Natural killer cell (primary cell): ENCODE measurements at regions not wholly inside any gene's neighbourhood (a gene's known extent, or its start where the extent isn't known, plus 50 kb on each side); places are given as distances from the start of the nearest gene placed in this dataset.

ENCODE experiments used
- ATAC-seq, 3 donors: fragments of 150-1000 bp in 2 of 3; fragments of 200-7000 bp in 1 of 3; cut with Tn5 transposase; 1 replicate in 1 of 3; 2 replicates in 2 of 3; pipeline ENCODE4 v1.10.0; 2021; ENCODE audit warnings: mild to moderate bottlenecking in 2 of 3, moderate library complexity in 2 of 3
- DNase-seq, 2 donors: peaks; one replicate each; pipeline versions ENCODE4 v3.0.0 to v3.0.0-alpha.2; 2013 to 2021; ENCODE audit warnings: mixed read lengths in 1 of 2
- H3K27ac ChIP-seq: one replicate; pipeline ENCODE4 v1.5.1; 2013; ENCODE audit warnings: mild to moderate bottlenecking, low read length
- H3K27me3 ChIP-seq: one replicate; pipeline ENCODE4 v1.6.1; 2013; ENCODE audit warnings: low read length; ENCODE audit not compliant: control insufficient read depth, insufficient read depth
- H3K36me3 ChIP-seq: one replicate; pipeline ENCODE4 v1.6.1; 2013; ENCODE audit warnings: low read length; ENCODE audit not compliant: control insufficient read depth, insufficient read depth
- H3K4me1 ChIP-seq: one replicate; pipeline ENCODE4 v1.6.1; 2013; ENCODE audit warnings: low read length; ENCODE audit not compliant: control insufficient read depth, insufficient read depth
- H3K4me3 ChIP-seq: one replicate; pipeline ENCODE4 v1.5.1; 2013; ENCODE audit warnings: low read length
- H3K9me3 ChIP-seq: one replicate; pipeline ENCODE4 v1.6.1; 2013; ENCODE audit warnings: low read length; ENCODE audit not compliant: control insufficient read depth, insufficient read depth
- H3K27ac Mint-ChIP-seq, 2 donors: one replicate each; pipeline ENCODE4 v1.8.0; 2022; ENCODE audit warnings: mild to moderate bottlenecking in 2 of 2, mixed read lengths in 2 of 2, moderate library complexity in 1 of 2
- H3K27me3 Mint-ChIP-seq, 2 donors: one replicate each; pipeline ENCODE4 v1.8.0; 2022; ENCODE audit warnings: low read depth in 2 of 2, mixed read lengths in 2 of 2
- H3K36me3 Mint-ChIP-seq: one replicate; pipeline ENCODE4 v1.8.0; 2022; ENCODE audit warnings: mixed read lengths
- H3K4me1 Mint-ChIP-seq, 2 donors: one replicate each; pipeline ENCODE4 v1.8.0; 2022; ENCODE audit warnings: mixed read lengths in 2 of 2
- H3K4me3 Mint-ChIP-seq: one replicate; pipeline ENCODE4 v1.8.0; 2022; ENCODE audit warnings: mild to moderate bottlenecking, moderate library complexity, mixed read lengths
- H3K9me3 Mint-ChIP-seq, 2 donors: one replicate each; pipeline ENCODE4 v1.8.0; 2022; ENCODE audit warnings: mixed read lengths in 2 of 2
- CTCF ChIP-seq: fragments of 200-600 bp; IDR thresholded peaks from one replicate; pipeline ENCODE4 v1.8.0; 2022; ENCODE audit warnings: antibody characterized with exemption
- WGBS: methylation state at CpG from one replicate; pipeline ENCODE4 v1.1.7; 2013; ENCODE audit warnings: missing lambda C conversion rate; ENCODE audit not compliant: insufficient coverage; 5-methylcytosine and 5-hydroxymethylcytosine counted together
- intact Hi-C: fragments of 100-400 bp; cut with micrococcal nuclease; formaldehyde crosslinking; loops from one replicate; pipeline ENCODE4 v1.14.2; 2022

- no peak for ATAC-seq
- no peaks in the 10 kb centered on the region for H3K4me1 ChIP-seq
- H3K9me3 ChIP-seq: no peaks in the 10 kb centered on the region
- Mint-ChIP-seq H3K27me3 (peaks cover 8 to 10% of the 10 kb centered on the region in 2 donors), H3K36me3 (no peaks in the 10 kb centered on the region), H3K27ac (no peak overlapping the region), H3K4me3 (no peak overlapping the region), H3K9me3 (peaks cover 0 to 3% of the 10 kb centered on the region in 2 donors), H3K4me1 (no peaks in the 10 kb centered on the region)
- 95% methylated on average over 7 of the region's 7 CpGs for WGBS
- no peaks in the 10 kb centered on the region for H3K27me3 ChIP-seq
- DNase-seq: no peak
- TF ChIP-seq CTCF: no peak
- H3K4me3 ChIP-seq: no peak overlapping the region
- no peaks in the 10 kb centered on the region for H3K36me3 ChIP-seq
- intact Hi-C loops: no loop called here
- H3K27ac ChIP-seq: no peak overlapping the region
These were observed 845.9 kb upstream of the SALL3 start for GRCh38 chr18:78133729-78134128.

- Histone ChIP-seq H3K36me3 (no peaks in the 10 kb centered on the region), H3K27ac (no peak overlapping the region), H3K9me3 (no peaks in the 10 kb centered on the region), H3K27me3 (no peaks in the 10 kb centered on the region), H3K4me1 (no peaks in the 10 kb centered on the region), H3K4me3 (no peak overlapping the region)
- Mint-ChIP-seq H3K9me3 (peaks cover 0 to 3% of the 10 kb centered on the region in 2 donors), H3K27me3 (peaks cover 10 to 16% of the 10 kb centered on the region in 2 donors), H3K36me3 (no peaks in the 10 kb centered on the region), H3K4me3 (no peak overlapping the region), H3K4me1 (no peaks in the 10 kb centered on the region), H3K27ac (no peak overlapping the region)
- no peak for TF ChIP-seq CTCF
- ATAC-seq (no peak), DNase-seq (no peak)
- intact Hi-C loops: no loop called here
- WGBS: 52% methylated on average over 5 of the region's 6 CpGs
These were observed 842.6 kb upstream of the SALL3 start for GRCh38 chr18:78136986-78137385.

GRCh38 chr18:78138983-78139496 is 840.6 kb upstream of the SALL3 start:
- TF ChIP-seq CTCF: no peak
- H3K27me3 ChIP-seq: no peaks in the 10 kb centered on the region
- intact Hi-C loops: no loop called here
- no peak overlapping the region for H3K27ac ChIP-seq
- Mint-ChIP-seq H3K4me3 (no peak overlapping the region), H3K27ac (no peak overlapping the region), H3K9me3 (peaks cover 0 to 3% of the 10 kb centered on the region in 2 donors), H3K36me3 (no peaks in the 10 kb centered on the region), H3K4me1 (no peaks in the 10 kb centered on the region), H3K27me3 (peaks cover 10 to 16% of the 10 kb centered on the region in 2 donors)
- DNase-seq (no peak), ATAC-seq (no peak)
- H3K4me3 ChIP-seq: no peak overlapping the region
- no peaks in the 10 kb centered on the region for H3K9me3 ChIP-seq
- no peaks in the 10 kb centered on the region for H3K4me1 ChIP-seq
- H3K36me3 ChIP-seq: no peaks in the 10 kb centered on the region
- WGBS: 55% methylated on average over 11 of the region's 11 CpGs

GRCh38 chr18:78140294-78140693 is 839.3 kb upstream of the SALL3 start:
- Mint-ChIP-seq H3K36me3 (no peaks in the 10 kb centered on the region), H3K9me3 (peaks cover 0 to 3% of the 10 kb centered on the region in 2 donors), H3K4me3 (no peak overlapping the region), H3K4me1 (no peaks in the 10 kb centered on the region), H3K27me3 (peaks cover 10 to 16% of the 10 kb centered on the region in 2 donors), H3K27ac (no peak overlapping the region)
- Histone ChIP-seq H3K27me3 (no peaks in the 10 kb centered on the region), H3K4me1 (no peaks in the 10 kb centered on the region), H3K4me3 (no peak overlapping the region), H3K36me3 (no peaks in the 10 kb centered on the region), H3K27ac (no peak overlapping the region), H3K9me3 (no peaks in the 10 kb centered on the region)
- 85% methylated on average over 9 of the region's 9 CpGs for WGBS
- TF ChIP-seq CTCF: no peak
- intact Hi-C loops: no loop called here
- DNase-seq (no peak), ATAC-seq (no peak)
